HCT116 (cell line): ENCODE measurements at regions not wholly inside any gene's neighbourhood (a gene's known extent, or its start where the extent isn't known, plus 50 kb on each side); places are given as distances from the start of the nearest gene placed in this dataset.

Experiments used
- ATAC-seq: fragments of 200-7000 bp; cut with Tn5 transposase; 2 replicates; pipeline ENCODE4 v1.9.1; 2020; ENCODE audit warnings: mild to moderate bottlenecking, moderate library complexity
- BruUV-seq: library from RNA; stranded (reverse); fragments of 400-500 nt; replicated peaks from 2 replicates; lab custom pipeline; 2021; lab: Mats Ljungman, UMichigan
- CTCF ChIA-PET: fragments of 300-600 bp; sonication (Branson Sonifier 250); formaldehyde crosslinking; loops from one replicate; lab custom pipeline; 2021; ENCODE audit warnings: antibody characterized with exemption; lab: Charles Lee
- POLR2A ChIA-PET: fragments of 300-600, 350-600 bp; sonication (Branson Sonifier 250); formaldehyde crosslinking; loops from one replicate; lab custom pipeline; 2021; ENCODE audit warnings: antibody characterized with exemption; lab: Charles Lee
- RAD21 ChIA-PET, 2 experiments: fragments of 300-600 bp; sonication (Branson Sonifier 250); formaldehyde crosslinking; loops; one replicate each; lab custom pipeline; 2023; ENCODE audit warnings: low total read pairs in 2 of 2; ENCODE audit not compliant: uncharacterized antibody in 2 of 2, unreplicated experiment in 2 of 2, low non-redundant PET in 1 of 2; lab: Charles Lee
- DNase-seq: peaks from one replicate; pipeline ENCODE4 v3.0.0-alpha.2; 2010; ENCODE audit warnings: low read depth, low spot score
- H2AFZ ChIP-seq: fragments of 200-600 bp; shearing (Covaris generic), sonication (generic); 2 replicates; pipeline ENCODE4 v1.6.1; 2017; ENCODE audit warnings: low read depth, mixed run types, mixed read lengths, antibody characterized with exemption, low read length; ENCODE audit not compliant: poor library complexity, severe bottlenecking
- H3K27ac ChIP-seq: 2 replicates; pipeline ENCODE4 v1.5.1; 2012; ENCODE audit warnings: low read depth, low read length
- H3K27me3 ChIP-seq: fragments of 200-600 bp; sonication (generic); 2 replicates; pipeline ENCODE4 v1.6.1; 2016; ENCODE audit warnings: mixed run types, low read length, mixed read lengths; ENCODE audit not compliant: insufficient read depth
- H3K36me3 ChIP-seq, 2 experiments: fragments of 200-500 bp in 1 of 2; fragments of 200-600 bp in 1 of 2; sonication (Bioruptor generic) in 1 of 2; sonication (generic) in 1 of 2; 2 replicates each; pipeline versions ENCODE4 v1.5.1 to v1.6.1; 2014 to 2016; ENCODE audit warnings: low read length in 2 of 2, inconsistent platforms in 1 of 2, mixed read lengths in 1 of 2, mixed run types in 1 of 2; ENCODE audit not compliant: insufficient read depth in 2 of 2, control insufficient read depth in 1 of 2
- H3K4me1 ChIP-seq, 2 experiments: fragments of 200-600 bp in 1 of 2; sonication (generic) in 1 of 2; 2 replicates each; pipeline versions ENCODE4 v1.5.1 to v1.6.1; 2012 to 2017; ENCODE audit warnings: low read length in 2 of 2, inconsistent platforms in 1 of 2, mild to moderate bottlenecking in 1 of 2, mixed read lengths in 1 of 2, mixed run types in 1 of 2, moderate library complexity in 1 of 2; ENCODE audit not compliant: insufficient read depth in 2 of 2, control insufficient read depth in 1 of 2
- H3K4me2 ChIP-seq: fragments of 200-600 bp; sonication (generic); 2 replicates; pipeline ENCODE4 v1.6.1; 2017; ENCODE audit warnings: mixed run types, low read length, mixed read lengths
- H3K4me3 ChIP-seq, 2 experiments: fragments of 200-600 bp in 1 of 2; sonication (generic) in 1 of 2; replicated peaks in 1 of 2; 2 replicates each; pipeline ENCODE4 v1.5.1; 2011 to 2016; ENCODE audit warnings: low read length in 2 of 2, control low read depth in 1 of 2, low read depth in 1 of 2, mild to moderate bottlenecking in 1 of 2, mixed read lengths in 1 of 2, mixed run types in 1 of 2
- H3K79me2 ChIP-seq: fragments of 200-600 bp; sonication (generic); 2 replicates; pipeline ENCODE4 v1.6.1; 2017; ENCODE audit warnings: mild to moderate bottlenecking, mixed run types, low read length, moderate library complexity, mixed read lengths; ENCODE audit not compliant: insufficient read depth
- H3K9ac ChIP-seq: fragments of 200-600 bp; sonication (generic); 2 replicates; pipeline ENCODE4 v1.6.1; 2016; ENCODE audit warnings: low read length, mixed read lengths
- H3K9me2 ChIP-seq: fragments of 200-600 bp; sonication (generic), shearing (Covaris generic); 2 replicates; pipeline ENCODE4 v1.6.1; 2017; ENCODE audit warnings: mixed run types, mild to moderate bottlenecking, moderate library complexity; ENCODE audit not compliant: insufficient read depth
- H3K9me3 ChIP-seq, 2 experiments: fragments of 200-500 bp in 1 of 2; fragments of 200-600 bp in 1 of 2; sonication (Bioruptor generic) in 1 of 2; sonication (generic) in 1 of 2; 2 replicates each; pipeline ENCODE4 v1.6.1; 2014 to 2017; ENCODE audit warnings: low read length in 2 of 2, mixed read lengths in 2 of 2, inconsistent platforms in 1 of 2, low read depth in 1 of 2, mild to moderate bottlenecking in 1 of 2, mixed run types in 1 of 2, moderate library complexity in 1 of 2; ENCODE audit not compliant: control insufficient read depth in 1 of 2, insufficient read depth in 1 of 2
- H4K20me1 ChIP-seq: fragments of 200-600 bp; sonication (generic), shearing (Covaris generic); 2 replicates; pipeline ENCODE4 v1.6.1; 2017; ENCODE audit warnings: mixed run types, mild to moderate bottlenecking, moderate library complexity; ENCODE audit not compliant: insufficient read depth
- CEBPB ChIP-seq: IDR thresholded peaks from 2 replicates; pipeline ENCODE4 v1.6.1; 2012; ENCODE audit warnings: low read depth
- EGR1 ChIP-seq: IDR thresholded peaks from 2 replicates; pipeline ENCODE4 v1.6.1; 2012; ENCODE audit warnings: low read depth
- ELF1 ChIP-seq: IDR thresholded peaks from 2 replicates; pipeline ENCODE4 v1.6.1; 2012; ENCODE audit warnings: low read depth, borderline replicate concordance
- EZH2phosphoT487 ChIP-seq: fragments of 200-600 bp; IDR thresholded peaks from 2 replicates; pipeline ENCODE4 v1.6.1; 2018; ENCODE audit warnings: antibody characterized with exemption, borderline replicate concordance
- JUND ChIP-seq: IDR thresholded peaks from 2 replicates; pipeline ENCODE4 v1.6.1; 2012
- POLR2A ChIP-seq: IDR thresholded peaks from 2 replicates; pipeline ENCODE4 v1.7.0; 2011; ENCODE audit warnings: borderline replicate concordance; ENCODE audit not compliant: insufficient read depth, insufficient read length; ENCODE audit errors: extremely low read depth
- SIN3A ChIP-seq: IDR thresholded peaks from 2 replicates; pipeline ENCODE4 v1.6.1; 2012; ENCODE audit warnings: low read depth
- SP1 ChIP-seq: IDR thresholded peaks from 2 replicates; pipeline ENCODE4 v1.6.1; 2012; ENCODE audit warnings: low read depth
- YY1 ChIP-seq: IDR thresholded peaks from 2 replicates; pipeline ENCODE4 v1.6.1; 2011; ENCODE audit warnings: low read length, low read depth, moderate library complexity, mild to moderate bottlenecking; ENCODE audit not compliant: insufficient replicate concordance; ENCODE audit errors: extremely low read depth
- ZFX ChIP-seq: fragments of 450-650 bp; IDR thresholded peaks from 2 replicates; pipeline ENCODE4 v1.6.1; 2017
- intact Hi-C: fragments of 100-400 bp; cut with micrococcal nuclease; formaldehyde crosslinking; loops from 2 replicates; pipeline ENCODE4 v1.10.0; 2022
- TF ChIP-seq, protein P1 (sequence below), 3 experiments: fragments of 200-600 bp in 1 of 3; sonication (generic) in 1 of 3; IDR thresholded peaks in 2 of 3; conservative IDR thresholded peaks in 1 of 3; 2 replicates each; pipeline ENCODE4 v1.5.1; 2012 to 2017; ENCODE audit warnings: low read depth in 2 of 3, low read length in 2 of 3, antibody characterized with exemption in 1 of 3, borderline replicate concordance in 1 of 3, control low read depth in 1 of 3, mild to moderate bottlenecking in 1 of 3, mixed read lengths in 1 of 3, mixed run types in 1 of 3, moderate library complexity in 1 of 3; ENCODE audit not compliant: insufficient read depth in 1 of 3
- TF ChIP-seq, protein P2 (sequence below): IDR thresholded peaks from 2 replicates; pipeline ENCODE4 v1.6.1; 2012
- TF ChIP-seq, protein P3 (sequence below): IDR thresholded peaks from 2 replicates; pipeline ENCODE4 v1.6.1; 2012

DNA sequence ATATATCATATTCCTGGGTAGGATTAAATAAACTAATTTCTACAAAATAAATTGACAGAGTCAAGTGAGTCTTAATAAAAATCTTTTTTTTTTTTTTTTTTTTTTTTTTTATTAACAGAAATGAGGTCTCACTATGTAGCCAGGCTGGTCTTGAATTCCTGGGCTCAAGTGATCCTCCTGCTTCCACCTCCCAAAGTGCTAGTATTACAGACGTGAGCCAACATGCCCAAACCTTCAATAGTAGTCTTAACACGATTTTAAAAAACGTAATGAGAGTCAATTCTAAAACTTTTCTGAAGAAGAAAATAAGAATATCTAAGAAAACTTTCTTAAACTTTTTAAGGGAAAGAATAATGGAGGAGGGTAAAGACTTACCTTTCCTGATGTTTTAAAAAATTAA lies 84.2 kb downstream of the YIPF5 start:
- intact Hi-C loops, result no loop called here
- no peak overlapping the region for H3K4me2 ChIP-seq
- H2AFZ ChIP-seq, result no peak overlapping the region
- CTCF ChIA-PET, result no interaction called here
- no peak overlapping the region for H3K4me3 ChIP-seq
- no peaks in the 10 kb centered on the region for H3K4me1 ChIP-seq
- H3K9me3 ChIP-seq, result no peaks in the 10 kb centered on the region
- H3K36me3 ChIP-seq, result no peaks in the 10 kb centered on the region
- ATAC-seq (no peak), DNase-seq (no peak)
- TF ChIP-seq SIN3A (no peak), ELF1 (no peak), POLR2A (no peak), ZFX (no peak), CEBPB (no peak)
- TF ChIP-seq, all 23 proteins: peak for 0
- Histone ChIP-seq H3K79me2 (no peaks in the 10 kb centered on the region), H3K27me3 (peaks cover 13% of the 10 kb centered on the region; the same call in 1 of the 2 replicates), H3K9ac (no peak overlapping the region), H3K9me2 (no peaks in the 10 kb centered on the region), H3K27ac (no peak overlapping the region), H4K20me1 (no peaks in the 10 kb centered on the region)
- no TSS peak for BruUV-seq
- RAD21 ChIA-PET, result no interaction called here
- POLR2A ChIA-PET, result no interaction called here

DNA sequence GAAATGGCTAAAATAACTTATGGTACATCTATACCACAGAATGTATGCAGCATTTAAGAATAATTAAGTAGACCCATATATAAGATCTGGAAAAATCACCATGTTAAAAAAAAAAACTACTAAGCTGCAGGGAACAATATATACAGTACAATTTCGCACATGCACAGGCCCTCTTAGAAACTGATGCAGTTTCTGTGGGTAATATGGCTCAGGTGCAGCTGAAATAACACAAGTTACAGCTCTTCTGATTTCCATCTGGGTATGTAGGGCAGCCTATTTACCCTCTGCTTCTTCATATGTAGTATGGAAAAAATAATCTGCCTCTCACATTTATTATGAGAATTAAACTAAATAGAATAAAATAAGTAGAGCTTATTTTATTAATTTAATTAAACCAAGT lies 82.9 kb downstream of the YIPF5 start:
- no TSS peak for BruUV-seq
- POLR2A ChIA-PET, result no interaction called here
- Histone ChIP-seq H3K27me3 (peaks cover 13% of the 10 kb centered on the region; the same call in 1 of the 2 replicates), H3K4me1 (no peaks in the 10 kb centered on the region), H3K9ac (no peak overlapping the region), H3K9me2 (no peaks in the 10 kb centered on the region), H3K4me3 (no peak overlapping the region), H3K36me3 (no peaks in the 10 kb centered on the region), H3K27ac (no peak overlapping the region), H3K9me3 (no peaks in the 10 kb centered on the region), H4K20me1 (no peaks in the 10 kb centered on the region), H3K79me2 (no peaks in the 10 kb centered on the region), H3K4me2 (no peak overlapping the region), H2AFZ (no peak overlapping the region)
- ATAC-seq, result no peak
- intact Hi-C loops, result no loop called here
- no peak for TF ChIP-seq YY1
- no peak for TF ChIP-seq JUND
- TF ChIP-seq, protein P1, sequence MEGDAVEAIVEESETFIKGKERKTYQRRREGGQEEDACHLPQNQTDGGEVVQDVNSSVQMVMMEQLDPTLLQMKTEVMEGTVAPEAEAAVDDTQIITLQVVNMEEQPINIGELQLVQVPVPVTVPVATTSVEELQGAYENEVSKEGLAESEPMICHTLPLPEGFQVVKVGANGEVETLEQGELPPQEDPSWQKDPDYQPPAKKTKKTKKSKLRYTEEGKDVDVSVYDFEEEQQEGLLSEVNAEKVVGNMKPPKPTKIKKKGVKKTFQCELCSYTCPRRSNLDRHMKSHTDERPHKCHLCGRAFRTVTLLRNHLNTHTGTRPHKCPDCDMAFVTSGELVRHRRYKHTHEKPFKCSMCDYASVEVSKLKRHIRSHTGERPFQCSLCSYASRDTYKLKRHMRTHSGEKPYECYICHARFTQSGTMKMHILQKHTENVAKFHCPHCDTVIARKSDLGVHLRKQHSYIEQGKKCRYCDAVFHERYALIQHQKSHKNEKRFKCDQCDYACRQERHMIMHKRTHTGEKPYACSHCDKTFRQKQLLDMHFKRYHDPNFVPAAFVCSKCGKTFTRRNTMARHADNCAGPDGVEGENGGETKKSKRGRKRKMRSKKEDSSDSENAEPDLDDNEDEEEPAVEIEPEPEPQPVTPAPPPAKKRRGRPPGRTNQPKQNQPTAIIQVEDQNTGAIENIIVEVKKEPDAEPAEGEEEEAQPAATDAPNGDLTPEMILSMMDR (IDR thresholded peaks at IDR 0.05 in 2 of 3, conservative IDR thresholded peaks at IDR 0.05 in 1 of 3; ENCODE audit: borderline replicate concordance in 1 of 3, insufficient read depth in 1 of 3, low read depth in 2 of 3, low read length in 2 of 3), result no peak
- TF ChIP-seq EZH2phosphoT487, result no peak
- TF ChIP-seq SP1, result no peak
- TF ChIP-seq POLR2A, result no peak
- TF ChIP-seq, protein P2, sequence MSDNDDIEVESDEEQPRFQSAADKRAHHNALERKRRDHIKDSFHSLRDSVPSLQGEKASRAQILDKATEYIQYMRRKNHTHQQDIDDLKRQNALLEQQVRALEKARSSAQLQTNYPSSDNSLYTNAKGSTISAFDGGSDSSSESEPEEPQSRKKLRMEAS, result no peak
- no peak for TF ChIP-seq ZFX
- no peak for TF ChIP-seq EGR1
- TF ChIP-seq, protein P3, sequence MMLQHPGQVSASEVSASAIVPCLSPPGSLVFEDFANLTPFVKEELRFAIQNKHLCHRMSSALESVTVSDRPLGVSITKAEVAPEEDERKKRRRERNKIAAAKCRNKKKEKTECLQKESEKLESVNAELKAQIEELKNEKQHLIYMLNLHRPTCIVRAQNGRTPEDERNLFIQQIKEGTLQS, result no peak
- RAD21 ChIA-PET, result no interaction called here
- CTCF ChIA-PET, result no interaction called here
- DNase-seq, result no peak
